Heart right ventricle (tissue), 16 donors: ENCODE measurements at regions not wholly inside any gene's neighbourhood (a gene's known extent, or its start where the extent isn't known, plus 50 kb on each side); places are given as distances from the start of the nearest gene placed in this dataset.

ENCODE experiments used
- ATAC-seq, 8 donors: fragments of 200-7000 bp; cut with Tn5 transposase; one replicate each; pipeline ENCODE4 v1.9.1; 2020; ENCODE audit warnings: mild to moderate bottlenecking in 8 of 8, moderate library complexity in 8 of 8, moderate number of reproducible peaks in 1 of 8
- DNase-seq, 2 donors: peaks; one replicate each; pipeline ENCODE4 v3.0.0-alpha.2; 2020
- H3K27ac ChIP-seq, 10 donors: fragments of 200-600 bp; sonication (generic) in 2 of 10; one replicate each; pipeline versions ENCODE4 v1.5.0 to v1.8.0; 2020 to 2022; ENCODE audit warnings: mild to moderate bottlenecking in 3 of 10
- H3K27me3 ChIP-seq, 7 donors: fragments of 200-600 bp; one replicate each; pipeline ENCODE4 v1.8.0; 2021 to 2022; ENCODE audit warnings: mild to moderate bottlenecking in 2 of 7
- H3K36me3 ChIP-seq, 9 donors: fragments of 200-600 bp; sonication (generic) in 1 of 9; one replicate each; pipeline versions ENCODE4 v1.5.0 to v1.8.0; 2020 to 2022; ENCODE audit warnings: mild to moderate bottlenecking in 2 of 9
- H3K4me1 ChIP-seq, 9 donors: fragments of 200-600 bp; sonication (generic) in 1 of 9; one replicate each; pipeline versions ENCODE4 v1.5.0 to v1.8.0; 2020 to 2022; ENCODE audit warnings: mild to moderate bottlenecking in 4 of 9
- H3K4me3 ChIP-seq, 10 donors: fragments of 200-600 bp; sonication (generic) in 2 of 10; one replicate each; pipeline versions ENCODE4 v1.5.0 to v1.8.0; 2020 to 2022; ENCODE audit warnings: mild to moderate bottlenecking in 7 of 10, moderate library complexity in 2 of 10
- H3K9me3 ChIP-seq, 11 donors: fragments of 200-600 bp in 10 of 11; sonication (generic) in 2 of 11; one replicate each; pipeline versions ENCODE4 v1.5.0 to v1.8.0; 2013 to 2022; ENCODE audit warnings: mild to moderate bottlenecking in 2 of 11, control low read depth in 1 of 11, moderate library complexity in 1 of 11
- WGBS, 2 donors: extraction: QIAGEN DNeasy Blood & Tissue Kit; methylation state at CpG; one replicate each; pipeline ENCODE4 v1.1.7; 2013; ENCODE audit warnings: inconsistent platforms in 1 of 2; 5-methylcytosine and 5-hydroxymethylcytosine counted together
- intact Hi-C, 10 donors: fragments of 100-400 bp; cut with DNase I; formaldehyde crosslinking; loops; one replicate each; pipeline versions ENCODE4 v1.11.1 to v1.14.2; 2022
- TF ChIP-seq, protein P1 (sequence below), 9 donors: fragments of 200-600 bp; sonication (generic) in 2 of 9; IDR thresholded peaks; one replicate each; pipeline versions ENCODE4 v1.5.0 to v1.8.0; 2021 to 2022; ENCODE audit warnings: antibody characterized with exemption in 9 of 9, mild to moderate bottlenecking in 5 of 9, moderate library complexity in 1 of 9
- donor health status: Arrhythmogenic right ventricular cardiomyopathy.
- donor health status: ischemic (EF 13 %, LVEDD 7.1; RV severe dilation, severe dysfunction).
- donor health status: healthy with polysubstance abuse.
- donor health status: DM: no; HTN: yes; CAD: no.
- donor health status: DM: no; HTN: no; CAD: no.
- donor health status: ischemic (EF 25% LVEDD 6.9; RV normal size, moderate dysfunction).
- donor health status: ischemic (EF 25% LVEDD 5.7; RV mildly dilated, moderate dysfunction).
- donor health status: healthy.
- donor health status: DM: yes; HTN: yes; CAD: no.
- donor health status: Ischemic cardiomyopathy.
- donor health status: ischemic (EF 35%, LVEDD 5.7; RV mildly dilated, moderate dysfunction).
- donor health status: nonischemic (EF 11% LVEDD 7.7; RV severe dilation, severe dysfunction).
- donor health status: DM: yes; HTN: yes; CAD: no.
- donor health status: PGD.
- donor health status: ischemic (EF 29% LVEDD 5.4; RV normal size, mild dysfunction).
- donor health status: nonischemic (EF 23%, LVEDD 6.1; RV moderate dilation, normal function).

DNA sequence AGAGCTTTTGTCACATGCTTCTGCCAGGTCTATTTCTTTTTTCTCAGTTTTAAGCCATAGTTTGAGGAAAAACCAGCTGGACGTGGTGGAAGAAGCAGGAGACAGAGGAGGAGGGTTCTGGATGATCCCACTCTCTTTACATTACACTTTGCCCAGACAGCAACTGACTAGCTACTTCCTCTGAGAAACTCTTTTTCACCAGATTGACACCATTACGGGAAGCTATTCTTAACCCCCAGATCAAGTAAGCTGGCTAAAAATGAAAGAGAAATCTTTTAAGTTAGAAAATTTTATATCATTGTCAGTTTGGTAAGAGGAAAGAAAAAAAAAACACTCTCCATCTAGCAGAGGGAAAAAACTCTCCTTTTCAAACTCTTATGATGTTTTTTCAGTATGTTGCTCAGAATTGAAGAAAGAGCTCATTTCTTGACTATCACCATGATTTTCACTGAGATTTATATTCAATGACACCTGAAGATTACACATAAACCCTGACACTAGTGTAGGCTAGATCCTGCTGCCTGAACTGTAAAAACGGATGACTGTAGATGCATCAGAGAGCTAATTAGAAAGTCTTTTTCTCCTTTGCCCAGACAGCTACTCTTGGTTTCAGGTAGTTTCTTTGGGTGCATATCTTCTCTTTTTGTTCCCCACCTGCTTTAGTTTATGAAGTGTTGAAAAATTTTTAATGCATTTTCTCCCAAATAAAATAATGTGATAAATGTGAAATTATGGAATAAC lies 203.1 kb downstream of the TFEC start:
- Histone ChIP-seq H3K9me3 (no peaks in the 10 kb centered on the region), H3K36me3 (no peaks in the 10 kb centered on the region), H3K27ac (no peak overlapping the region), H3K4me3 (no peak overlapping the region), H3K27me3 (no peaks in the 10 kb centered on the region), H3K4me1 (no peaks in the 10 kb centered on the region)
- intact Hi-C loops: loop anchor here in 1 of 10 donors (2.0 kb wide), 1 partner anchor 15 kb away; no protein-coding TSS in a partner anchor
- ATAC-seq: no peak
- TF ChIP-seq, protein P1, sequence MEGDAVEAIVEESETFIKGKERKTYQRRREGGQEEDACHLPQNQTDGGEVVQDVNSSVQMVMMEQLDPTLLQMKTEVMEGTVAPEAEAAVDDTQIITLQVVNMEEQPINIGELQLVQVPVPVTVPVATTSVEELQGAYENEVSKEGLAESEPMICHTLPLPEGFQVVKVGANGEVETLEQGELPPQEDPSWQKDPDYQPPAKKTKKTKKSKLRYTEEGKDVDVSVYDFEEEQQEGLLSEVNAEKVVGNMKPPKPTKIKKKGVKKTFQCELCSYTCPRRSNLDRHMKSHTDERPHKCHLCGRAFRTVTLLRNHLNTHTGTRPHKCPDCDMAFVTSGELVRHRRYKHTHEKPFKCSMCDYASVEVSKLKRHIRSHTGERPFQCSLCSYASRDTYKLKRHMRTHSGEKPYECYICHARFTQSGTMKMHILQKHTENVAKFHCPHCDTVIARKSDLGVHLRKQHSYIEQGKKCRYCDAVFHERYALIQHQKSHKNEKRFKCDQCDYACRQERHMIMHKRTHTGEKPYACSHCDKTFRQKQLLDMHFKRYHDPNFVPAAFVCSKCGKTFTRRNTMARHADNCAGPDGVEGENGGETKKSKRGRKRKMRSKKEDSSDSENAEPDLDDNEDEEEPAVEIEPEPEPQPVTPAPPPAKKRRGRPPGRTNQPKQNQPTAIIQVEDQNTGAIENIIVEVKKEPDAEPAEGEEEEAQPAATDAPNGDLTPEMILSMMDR (IDR thresholded peaks at IDR 0.05): no peak
- 59 to 66% methylated on average over 3 of the region's 3 CpGs for WGBS, 2 donors
- DNase-seq: no peak

DNA sequence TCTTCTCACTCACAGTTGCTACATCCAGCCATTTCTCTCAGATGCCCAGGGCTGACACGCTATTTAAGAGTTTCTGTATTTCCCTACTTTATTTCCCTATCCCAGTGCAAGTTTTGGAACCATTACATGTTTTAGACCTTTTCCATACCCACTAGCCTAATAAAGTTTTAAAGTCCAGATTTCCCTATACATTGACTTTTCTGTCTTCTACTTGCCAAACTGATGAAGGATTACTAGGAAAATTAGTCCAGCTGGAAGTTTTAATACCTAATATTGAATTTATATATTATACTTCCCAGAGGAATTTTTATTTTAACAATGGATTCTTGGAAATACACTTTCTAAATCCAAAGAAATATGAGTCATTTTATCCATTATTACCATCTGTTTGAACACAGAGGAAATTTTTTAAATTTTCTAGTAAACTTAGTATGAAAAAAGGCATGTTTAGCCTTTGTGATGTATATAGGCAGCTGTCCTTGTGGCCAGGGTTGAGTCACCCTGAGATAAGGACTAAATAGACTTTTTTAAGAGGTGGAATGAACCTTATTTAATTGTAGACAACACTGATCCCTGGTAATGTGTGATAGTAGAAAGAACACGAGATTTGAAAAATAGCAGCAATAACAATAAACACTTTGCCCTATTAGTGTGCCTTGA lies 205.0 kb downstream of the TFEC start:
- TF ChIP-seq, protein P1 (IDR thresholded peaks at IDR 0.05): no peak
- no peaks in the 10 kb centered on the region for H3K27me3 ChIP-seq
- no peaks in the 10 kb centered on the region for H3K36me3 ChIP-seq
- no peak overlapping the region for H3K27ac ChIP-seq
- DNase-seq (no peak), ATAC-seq (no peak)
- H3K9me3 ChIP-seq: no peaks in the 10 kb centered on the region
- H3K4me1 ChIP-seq: no peaks in the 10 kb centered on the region
- 80 to 85% methylated on average over 2 of the region's 2 CpGs for WGBS, 2 donors
- intact Hi-C loops: no loop called here
- H3K4me3 ChIP-seq: no peak overlapping the region

DNA sequence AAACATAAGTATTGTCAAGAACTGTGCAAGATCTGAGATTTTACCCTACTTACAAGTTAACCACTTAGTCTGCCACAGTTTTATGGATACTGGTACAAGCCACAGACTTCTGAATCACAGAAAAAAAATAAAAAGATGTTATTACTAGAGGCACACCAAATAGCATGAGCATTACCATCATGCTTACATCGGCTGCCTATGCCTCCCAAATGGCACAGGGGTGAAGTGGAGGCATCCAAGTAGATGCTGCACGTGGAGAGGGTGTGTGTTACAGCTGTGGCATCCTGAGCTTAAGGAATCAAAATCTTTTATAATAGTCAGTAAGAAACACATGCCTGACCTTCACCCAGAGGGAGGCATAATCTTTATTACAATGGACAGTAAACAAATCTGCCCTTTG lies 207.8 kb downstream of the TFEC start:
- no peaks in the 10 kb centered on the region for H3K9me3 ChIP-seq
- WGBS, 2 donors: 68 to 73% methylated on average over 2 of the region's 2 CpGs
- H3K4me3 ChIP-seq: no peak overlapping the region
- H3K4me1 ChIP-seq: no peaks in the 10 kb centered on the region
- TF ChIP-seq, protein P1 (IDR thresholded peaks at IDR 0.05): no peak
- DNase-seq (no peak), ATAC-seq (no peak)
- H3K27me3 ChIP-seq: peaks cover 0 to 7% (median 0%) of the 10 kb centered on the region in 7 donors
- intact Hi-C loops: no loop called here
- no peak overlapping the region for H3K27ac ChIP-seq
- H3K36me3 ChIP-seq: no peaks in the 10 kb centered on the region

DNA sequence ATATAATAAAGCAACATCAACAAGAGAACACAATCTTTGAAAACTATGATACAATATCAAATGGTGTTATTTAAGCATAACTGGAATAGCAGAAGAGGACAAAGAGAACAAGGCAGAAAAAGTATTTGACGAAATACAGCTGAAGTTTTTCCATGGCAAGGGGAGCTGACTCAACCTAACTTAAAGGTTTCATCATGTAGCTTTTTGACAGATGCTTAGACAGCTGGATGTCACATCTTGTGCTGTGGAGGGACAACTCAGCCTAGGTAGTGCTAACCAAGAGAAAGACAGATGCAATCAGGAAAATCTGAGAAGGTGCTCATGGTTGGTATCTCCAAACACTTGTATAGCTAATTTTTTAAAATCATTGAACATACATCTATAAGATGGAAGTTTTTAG lies 208.2 kb downstream of the TFEC start:
- DNase-seq (no peak), ATAC-seq (no peak)
- H3K4me3 ChIP-seq: no peak overlapping the region
- intact Hi-C loops: no loop called here
- TF ChIP-seq, protein P1 (IDR thresholded peaks at IDR 0.05): no peak
- H3K27me3 ChIP-seq: peaks cover 0 to 7% (median 0%) of the 10 kb centered on the region in 7 donors
- no peak overlapping the region for H3K27ac ChIP-seq
- H3K36me3 ChIP-seq: no peaks in the 10 kb centered on the region
- WGBS, 2 donors: 49 to 71% methylated on average over 1 of the region's 1 CpG
- no peaks in the 10 kb centered on the region for H3K4me1 ChIP-seq
- no peaks in the 10 kb centered on the region for H3K9me3 ChIP-seq
